Liver (tissue), 3 donors: ENCODE measurements at regions not wholly inside any gene's neighbourhood (a gene's known extent, or its start where the extent isn't known, plus 50 kb on each side); places are given as distances from the start of the nearest gene placed in this dataset.

ENCODE experiments used
- EGR1 ChIP-seq, 2 donors: IDR thresholded peaks; 2 replicates each; pipeline ENCODE4 v1.6.1; 2016 to 2018; ENCODE audit warnings: antibody characterized with exemption in 2 of 2, low read depth in 2 of 2
- FOXA1 ChIP-seq: IDR thresholded peaks from 2 replicates; pipeline ENCODE4 v1.6.1; 2016; ENCODE audit warnings: antibody characterized with exemption
- FOXA2 ChIP-seq: IDR thresholded peaks from 2 replicates; pipeline ENCODE4 v1.6.1; 2016; ENCODE audit warnings: antibody characterized with exemption
- HNF4G ChIP-seq: IDR thresholded peaks from 2 replicates; pipeline ENCODE4 v1.6.1; 2016; ENCODE audit warnings: antibody characterized with exemption
- JUND ChIP-seq, 2 donors: IDR thresholded peaks; 2 replicates each; pipeline ENCODE4 v1.6.1; 2016; ENCODE audit warnings: antibody characterized with exemption in 2 of 2
- RAD21 ChIP-seq, 2 donors: IDR thresholded peaks; 2 replicates each; pipeline ENCODE4 v1.6.1; 2016; ENCODE audit warnings: antibody characterized with exemption in 2 of 2, mild to moderate bottlenecking in 2 of 2
- RXRA ChIP-seq, 2 donors: IDR thresholded peaks; 2 replicates each; pipeline ENCODE4 v1.6.1; 2017 to 2018; ENCODE audit warnings: antibody characterized with exemption in 2 of 2, mild to moderate bottlenecking in 1 of 2
- TAF1 ChIP-seq: conservative IDR thresholded peaks from 2 replicates; pipeline ENCODE4 v1.6.1; 2016; ENCODE audit warnings: antibody characterized with exemption, mild to moderate bottlenecking
- YY1 ChIP-seq: IDR thresholded peaks from 2 replicates; pipeline ENCODE4 v1.6.1; 2016; ENCODE audit warnings: antibody characterized with exemption, mild to moderate bottlenecking
- TF ChIP-seq, protein P1 (sequence below): IDR thresholded peaks from 2 replicates; pipeline ENCODE4 v1.6.1; 2016; ENCODE audit warnings: antibody characterized with exemption
- TF ChIP-seq, protein P2 (sequence below): fragments of 150-350 bp; IDR thresholded peaks from 2 replicates; pipeline ENCODE4 v1.5.1; 2017; ENCODE audit warnings: improper control_type of control experiment, low read depth, low read length; ENCODE audit not compliant: missing input control
- TF ChIP-seq, protein P3 (sequence below): IDR thresholded peaks from 2 replicates; pipeline ENCODE4 v1.6.1; 2016; ENCODE audit warnings: antibody characterized with exemption, mild to moderate bottlenecking
- TF ChIP-seq, protein P4 (sequence below): IDR thresholded peaks from 2 replicates; pipeline ENCODE4 v1.6.1; 2016; ENCODE audit warnings: antibody characterized with exemption
- TF ChIP-seq, protein P5 (sequence below): IDR thresholded peaks from 2 replicates; pipeline ENCODE4 v1.6.1; 2016; ENCODE audit warnings: antibody characterized with exemption
- donor health status: healthy.
- donor health status: healthy.

DNA sequence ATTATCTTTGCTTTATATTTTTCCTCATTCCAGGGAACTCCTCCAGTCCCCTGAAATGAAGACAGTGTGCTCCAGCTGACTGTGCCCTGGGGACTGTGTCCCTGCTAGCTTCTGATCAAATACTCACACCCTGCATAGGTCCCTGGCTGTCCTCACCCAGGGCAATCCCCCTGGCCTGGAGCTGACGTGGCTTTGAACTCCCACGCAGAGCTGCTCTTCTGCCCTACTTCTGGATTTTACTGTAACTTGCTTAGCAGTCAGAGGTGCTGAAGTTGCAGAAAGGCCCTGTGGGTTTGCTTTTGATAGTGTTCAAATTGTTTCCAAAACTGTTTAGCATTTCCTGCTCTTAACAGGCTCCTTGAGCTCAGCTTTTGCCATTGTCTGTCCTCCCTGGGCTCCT, 186.5 kb downstream of the FASLG start:
- TF ChIP-seq, protein P1, sequence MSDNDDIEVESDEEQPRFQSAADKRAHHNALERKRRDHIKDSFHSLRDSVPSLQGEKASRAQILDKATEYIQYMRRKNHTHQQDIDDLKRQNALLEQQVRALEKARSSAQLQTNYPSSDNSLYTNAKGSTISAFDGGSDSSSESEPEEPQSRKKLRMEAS: no peak
- TF ChIP-seq RAD21 (IDR thresholded peaks at IDR 0.05): no peak
- TF ChIP-seq TAF1: no peak
- TF ChIP-seq, protein P2, sequence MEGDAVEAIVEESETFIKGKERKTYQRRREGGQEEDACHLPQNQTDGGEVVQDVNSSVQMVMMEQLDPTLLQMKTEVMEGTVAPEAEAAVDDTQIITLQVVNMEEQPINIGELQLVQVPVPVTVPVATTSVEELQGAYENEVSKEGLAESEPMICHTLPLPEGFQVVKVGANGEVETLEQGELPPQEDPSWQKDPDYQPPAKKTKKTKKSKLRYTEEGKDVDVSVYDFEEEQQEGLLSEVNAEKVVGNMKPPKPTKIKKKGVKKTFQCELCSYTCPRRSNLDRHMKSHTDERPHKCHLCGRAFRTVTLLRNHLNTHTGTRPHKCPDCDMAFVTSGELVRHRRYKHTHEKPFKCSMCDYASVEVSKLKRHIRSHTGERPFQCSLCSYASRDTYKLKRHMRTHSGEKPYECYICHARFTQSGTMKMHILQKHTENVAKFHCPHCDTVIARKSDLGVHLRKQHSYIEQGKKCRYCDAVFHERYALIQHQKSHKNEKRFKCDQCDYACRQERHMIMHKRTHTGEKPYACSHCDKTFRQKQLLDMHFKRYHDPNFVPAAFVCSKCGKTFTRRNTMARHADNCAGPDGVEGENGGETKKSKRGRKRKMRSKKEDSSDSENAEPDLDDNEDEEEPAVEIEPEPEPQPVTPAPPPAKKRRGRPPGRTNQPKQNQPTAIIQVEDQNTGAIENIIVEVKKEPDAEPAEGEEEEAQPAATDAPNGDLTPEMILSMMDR: no peak
- no peak for TF ChIP-seq EGR1 (IDR thresholded peaks at IDR 0.05; ENCODE audit: low read depth in 2 of 2)
- no peak for TF ChIP-seq HNF4G
- TF ChIP-seq, protein P3, sequence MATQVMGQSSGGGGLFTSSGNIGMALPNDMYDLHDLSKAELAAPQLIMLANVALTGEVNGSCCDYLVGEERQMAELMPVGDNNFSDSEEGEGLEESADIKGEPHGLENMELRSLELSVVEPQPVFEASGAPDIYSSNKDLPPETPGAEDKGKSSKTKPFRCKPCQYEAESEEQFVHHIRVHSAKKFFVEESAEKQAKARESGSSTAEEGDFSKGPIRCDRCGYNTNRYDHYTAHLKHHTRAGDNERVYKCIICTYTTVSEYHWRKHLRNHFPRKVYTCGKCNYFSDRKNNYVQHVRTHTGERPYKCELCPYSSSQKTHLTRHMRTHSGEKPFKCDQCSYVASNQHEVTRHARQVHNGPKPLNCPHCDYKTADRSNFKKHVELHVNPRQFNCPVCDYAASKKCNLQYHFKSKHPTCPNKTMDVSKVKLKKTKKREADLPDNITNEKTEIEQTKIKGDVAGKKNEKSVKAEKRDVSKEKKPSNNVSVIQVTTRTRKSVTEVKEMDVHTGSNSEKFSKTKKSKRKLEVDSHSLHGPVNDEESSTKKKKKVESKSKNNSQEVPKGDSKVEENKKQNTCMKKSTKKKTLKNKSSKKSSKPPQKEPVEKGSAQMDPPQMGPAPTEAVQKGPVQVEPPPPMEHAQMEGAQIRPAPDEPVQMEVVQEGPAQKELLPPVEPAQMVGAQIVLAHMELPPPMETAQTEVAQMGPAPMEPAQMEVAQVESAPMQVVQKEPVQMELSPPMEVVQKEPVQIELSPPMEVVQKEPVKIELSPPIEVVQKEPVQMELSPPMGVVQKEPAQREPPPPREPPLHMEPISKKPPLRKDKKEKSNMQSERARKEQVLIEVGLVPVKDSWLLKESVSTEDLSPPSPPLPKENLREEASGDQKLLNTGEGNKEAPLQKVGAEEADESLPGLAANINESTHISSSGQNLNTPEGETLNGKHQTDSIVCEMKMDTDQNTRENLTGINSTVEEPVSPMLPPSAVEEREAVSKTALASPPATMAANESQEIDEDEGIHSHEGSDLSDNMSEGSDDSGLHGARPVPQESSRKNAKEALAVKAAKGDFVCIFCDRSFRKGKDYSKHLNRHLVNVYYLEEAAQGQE: no peak
- no peak for TF ChIP-seq RXRA (IDR thresholded peaks at IDR 0.05)
- no peak for TF ChIP-seq FOXA1
- TF ChIP-seq, protein P4, sequence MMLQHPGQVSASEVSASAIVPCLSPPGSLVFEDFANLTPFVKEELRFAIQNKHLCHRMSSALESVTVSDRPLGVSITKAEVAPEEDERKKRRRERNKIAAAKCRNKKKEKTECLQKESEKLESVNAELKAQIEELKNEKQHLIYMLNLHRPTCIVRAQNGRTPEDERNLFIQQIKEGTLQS: no peak
- TF ChIP-seq, protein P5, sequence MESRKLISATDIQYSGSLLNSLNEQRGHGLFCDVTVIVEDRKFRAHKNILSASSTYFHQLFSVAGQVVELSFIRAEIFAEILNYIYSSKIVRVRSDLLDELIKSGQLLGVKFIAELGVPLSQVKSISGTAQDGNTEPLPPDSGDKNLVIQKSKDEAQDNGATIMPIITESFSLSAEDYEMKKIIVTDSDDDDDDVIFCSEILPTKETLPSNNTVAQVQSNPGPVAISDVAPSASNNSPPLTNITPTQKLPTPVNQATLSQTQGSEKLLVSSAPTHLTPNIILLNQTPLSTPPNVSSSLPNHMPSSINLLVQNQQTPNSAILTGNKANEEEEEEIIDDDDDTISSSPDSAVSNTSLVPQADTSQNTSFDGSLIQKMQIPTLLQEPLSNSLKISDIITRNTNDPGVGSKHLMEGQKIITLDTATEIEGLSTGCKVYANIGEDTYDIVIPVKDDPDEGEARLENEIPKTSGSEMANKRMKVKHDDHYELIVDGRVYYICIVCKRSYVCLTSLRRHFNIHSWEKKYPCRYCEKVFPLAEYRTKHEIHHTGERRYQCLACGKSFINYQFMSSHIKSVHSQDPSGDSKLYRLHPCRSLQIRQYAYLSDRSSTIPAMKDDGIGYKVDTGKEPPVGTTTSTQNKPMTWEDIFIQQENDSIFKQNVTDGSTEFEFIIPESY: no peak
- TF ChIP-seq JUND (IDR thresholded peaks at IDR 0.05): no peak
- no peak for TF ChIP-seq YY1
- TF ChIP-seq FOXA2: no peak
